Stimulated activated CD8-positive, alpha-beta memory T cell treated with anti-CD3 and anti-CD28 coated beads, Interleukin-12 subunit alpha, Interleukin-12 subunit beta, amount 100 ng/mL, for 24 hours (primary cell): ENCODE measurements at regions not wholly inside any gene's neighbourhood (a gene's known extent, or its start where the extent isn't known, plus 50 kb on each side); places are given as distances from the start of the nearest gene placed in this dataset.

Source experiments
- DNase-seq: peaks from one replicate; pipeline ENCODE4 v3.0.0-alpha.2; 2020; ENCODE audit errors: extremely low read depth

GRCh38 chr10:84047258-84048010 is 91.9 kb upstream of the GHITM start:
- DNase-seq, result no peak

- DNase-seq, result no peak
Measured at GRCh38 chr10:84049645-84050011, 89.7 kb upstream of the GHITM start.

- no peak for DNase-seq
Measured at GRCh38 chr10:84053626-84054025, 85.7 kb upstream of the GHITM start.

- DNase-seq, result no peak
Measured at GRCh38 chr10:84054743-84055142, 84.6 kb upstream of the GHITM start.

DNA sequence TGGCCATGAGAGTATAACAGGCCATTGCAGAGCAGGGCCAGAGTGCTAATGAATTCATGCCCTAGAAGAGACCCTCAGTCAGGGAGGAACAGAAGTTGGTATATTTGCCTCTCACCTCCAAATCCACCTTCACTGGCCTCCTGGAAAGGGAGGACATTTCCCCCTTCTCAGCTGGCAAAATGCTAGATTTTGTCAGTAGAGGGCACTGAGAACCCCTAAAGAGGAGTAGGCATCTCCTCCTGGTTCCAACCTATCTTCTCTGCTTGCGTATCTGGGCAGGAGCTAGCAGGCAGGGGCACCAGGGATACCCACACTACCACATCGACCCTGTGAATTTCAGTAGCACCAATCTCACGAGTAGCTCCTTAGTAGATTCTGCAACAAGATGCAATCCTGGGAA is 79.8 kb upstream of the GHITM start:
- DNase-seq, result no peak

DNA sequence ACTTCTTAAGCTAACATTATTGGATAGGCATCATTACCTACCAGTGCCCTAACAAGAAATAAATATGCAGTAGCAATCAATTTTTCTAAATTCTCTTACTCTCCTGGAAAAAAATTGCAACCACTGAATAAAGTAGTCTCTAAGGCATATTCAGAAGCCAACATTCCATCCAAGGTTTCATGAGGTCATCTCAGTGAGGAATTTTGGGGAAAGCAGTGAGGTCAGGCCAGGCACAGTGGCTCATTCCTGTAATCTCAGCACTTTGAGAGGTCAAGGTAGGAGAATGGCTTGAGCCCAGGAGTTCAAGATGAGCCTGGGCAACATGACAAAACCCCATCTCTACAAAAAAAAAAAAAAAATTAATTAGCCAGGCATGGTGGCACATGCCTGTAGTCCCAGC is 75.9 kb upstream of the GHITM start:
- DNase-seq, result no peak

DNA sequence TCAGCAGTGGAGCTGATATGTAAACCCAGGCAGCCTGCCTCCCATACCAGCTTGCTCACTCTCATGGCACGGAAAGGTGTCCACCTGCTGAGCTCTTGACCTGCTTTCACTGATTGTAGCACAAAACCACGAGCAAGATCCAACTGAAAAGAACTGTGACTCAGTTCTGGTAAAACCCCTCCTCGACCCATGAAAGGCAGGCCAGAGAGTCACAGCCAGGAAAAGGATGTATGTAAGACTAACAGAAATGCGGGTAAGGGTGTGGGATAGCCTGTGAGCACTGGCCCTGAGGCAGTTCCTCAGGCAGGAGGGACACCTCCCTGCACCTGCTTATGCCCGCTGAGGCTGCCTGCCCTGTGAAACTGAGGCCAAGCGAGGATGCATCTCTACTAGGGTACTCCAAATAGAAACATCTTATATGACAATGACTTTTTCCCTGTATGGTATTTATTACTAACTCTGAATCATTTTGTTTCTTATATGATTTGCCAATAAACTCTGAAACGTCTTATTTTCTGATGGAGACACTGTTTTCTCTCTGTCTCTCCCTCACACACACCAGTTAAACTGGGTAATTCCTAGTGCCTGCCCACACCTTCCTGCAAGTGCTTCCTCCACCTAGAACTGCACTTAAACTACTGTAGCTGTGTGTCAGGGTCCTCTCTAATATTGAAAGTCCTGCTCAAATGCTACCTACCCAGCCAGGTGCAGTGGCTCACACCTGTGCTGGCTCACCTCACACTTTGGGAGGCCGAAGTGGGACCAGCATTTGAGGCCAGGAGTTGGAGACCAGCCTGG is 73.3 kb upstream of the GHITM start:
- no peak for DNase-seq

- DNase-seq, result no peak
Measured at GRCh38 chr10:84074521-84074920, 64.8 kb upstream of the GHITM start.

GRCh38 chr10:84075226-84076046 is 63.9 kb upstream of the GHITM start:
- DNase-seq, result no peak

GRCh38 chr10:84076047-84076388 is 63.3 kb upstream of the GHITM start:
- DNase-seq, result no peak

DNA sequence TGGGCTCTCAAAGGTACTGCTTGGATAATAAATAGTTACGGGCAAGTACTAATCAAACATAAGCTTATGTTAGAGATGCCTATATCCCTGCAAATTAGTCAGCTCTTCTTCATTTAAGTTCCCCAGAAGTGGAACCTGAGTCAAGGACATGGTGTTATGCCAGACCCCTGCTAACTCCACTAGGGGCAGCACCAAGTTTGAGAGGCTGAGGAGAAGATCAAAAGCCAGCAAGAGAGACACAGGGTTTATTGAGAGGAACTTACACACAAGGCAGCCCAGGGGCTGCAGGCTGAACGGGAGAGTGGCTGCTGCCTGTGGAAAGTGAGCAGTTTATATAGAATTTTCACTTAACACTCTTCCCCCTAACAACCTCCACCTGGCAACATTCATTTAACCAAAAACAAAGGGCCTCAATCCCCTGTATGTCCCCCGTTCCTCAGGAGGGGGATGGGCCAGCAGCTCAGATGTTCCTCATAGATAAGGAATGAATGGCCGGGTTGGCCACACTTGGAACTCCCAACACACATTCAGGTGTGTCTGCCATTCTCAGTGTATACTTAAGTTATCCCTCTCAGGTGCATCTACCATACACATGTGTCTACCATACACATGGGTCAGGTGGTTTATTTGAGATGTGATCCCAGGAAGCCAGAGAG is 62.6 kb upstream of the GHITM start:
- DNase-seq, result no peak

DNA sequence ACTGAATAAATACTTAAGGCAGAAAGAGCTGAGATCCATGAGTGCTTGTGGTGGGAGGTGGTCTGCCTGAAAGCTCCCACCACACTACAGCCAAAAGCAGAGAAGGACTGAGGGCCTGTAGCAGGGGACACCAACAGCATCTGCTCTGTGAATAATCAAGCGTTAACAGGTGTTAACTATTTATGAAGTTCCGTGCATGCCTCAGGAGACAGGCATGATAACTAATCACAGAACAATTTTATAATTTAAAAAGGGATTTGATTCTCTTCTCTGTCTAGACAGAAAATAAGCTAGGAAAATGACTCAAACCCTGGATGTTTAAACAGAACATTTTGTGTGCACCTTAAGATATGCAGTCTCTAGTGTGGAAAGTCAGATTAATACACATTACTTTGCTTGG is 61.5 kb upstream of the GHITM start:
- no peak for DNase-seq

- DNase-seq, result no peak
Measured at GRCh38 chr10:84078771-84079170, 60.5 kb upstream of the GHITM start.

GRCh38 chr10:84084342-84084741 is 55.0 kb upstream of the GHITM start:
- no peak for DNase-seq

DNA sequence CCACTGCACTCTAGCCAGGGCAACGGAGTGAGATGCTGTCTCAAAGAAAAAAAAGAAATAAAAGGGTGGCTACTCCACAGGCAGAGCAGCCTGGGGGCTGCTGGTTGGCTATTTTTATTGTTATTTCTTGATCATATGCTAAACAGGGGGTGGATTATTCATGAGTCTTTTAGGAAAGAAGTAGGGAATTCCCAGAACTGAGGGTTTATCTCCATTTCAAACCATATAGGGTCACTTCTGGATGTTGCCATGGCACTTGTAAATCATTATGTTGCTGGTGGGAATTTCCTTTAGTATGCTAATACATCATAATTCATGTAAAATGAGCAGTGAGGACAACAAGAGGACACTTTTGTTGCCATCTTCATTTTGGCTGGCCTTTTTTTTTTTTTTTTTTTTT is 52.1 kb upstream of the GHITM start:
- DNase-seq, result no peak

DNA sequence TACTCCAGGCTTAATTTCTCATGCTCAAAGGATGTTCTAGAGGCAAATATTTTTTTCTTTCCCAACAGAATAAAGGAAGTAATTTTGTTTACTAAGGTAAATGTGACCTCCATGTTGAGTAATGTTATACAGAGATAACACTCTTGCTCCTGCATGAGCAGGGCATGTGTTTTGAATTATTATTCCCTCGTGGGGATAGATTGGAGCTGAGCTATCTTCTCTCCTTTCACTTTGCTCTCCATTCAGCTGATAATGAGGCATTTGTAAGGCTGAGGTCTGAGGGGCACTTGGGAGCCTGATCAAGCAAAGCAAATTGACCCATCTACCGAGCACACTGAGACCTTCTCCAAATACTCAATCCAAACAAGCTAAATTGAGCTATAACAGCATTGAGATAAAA is 50.7 kb upstream of the GHITM start:
- DNase-seq, result no peak

DNA sequence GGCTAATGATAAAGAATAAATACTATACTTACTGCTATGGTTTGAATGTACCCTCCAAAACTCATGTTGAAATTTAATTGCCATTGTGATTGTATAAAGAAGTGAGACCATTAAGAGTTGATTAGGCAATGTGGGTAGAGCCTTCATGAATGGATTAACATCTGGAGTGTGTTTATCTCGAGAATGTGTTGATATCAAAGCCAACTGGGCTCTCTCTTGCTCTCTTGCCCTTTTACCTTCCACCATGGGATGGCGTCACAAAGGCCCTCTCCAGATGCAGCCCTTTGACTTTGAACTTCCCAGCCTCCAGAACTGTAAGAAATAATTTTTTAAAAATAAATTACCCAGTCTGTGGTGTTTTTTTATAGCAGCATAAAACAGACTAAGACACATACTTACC is 50.1 kb upstream of the GHITM start:
- no peak for DNase-seq
